H1 (cell line): ENCODE measurements at regions not wholly inside any gene's neighbourhood (a gene's known extent, or its start where the extent isn't known, plus 50 kb on each side); places are given as distances from the start of the nearest gene placed in this dataset.

Source experiments
- GABPA ChIP-seq: IDR thresholded peaks from 2 replicates; pipeline ENCODE4 v1.6.1; 2011; ENCODE audit warnings: mild to moderate bottlenecking, low read length, moderate library complexity, borderline replicate concordance; ENCODE audit not compliant: insufficient read depth
- RFX5 ChIP-seq: IDR thresholded peaks from 2 replicates; pipeline ENCODE4 v1.6.1; 2011; ENCODE audit warnings: low read depth, low read length, improper control_type of control experiment, borderline replicate concordance

DNA sequence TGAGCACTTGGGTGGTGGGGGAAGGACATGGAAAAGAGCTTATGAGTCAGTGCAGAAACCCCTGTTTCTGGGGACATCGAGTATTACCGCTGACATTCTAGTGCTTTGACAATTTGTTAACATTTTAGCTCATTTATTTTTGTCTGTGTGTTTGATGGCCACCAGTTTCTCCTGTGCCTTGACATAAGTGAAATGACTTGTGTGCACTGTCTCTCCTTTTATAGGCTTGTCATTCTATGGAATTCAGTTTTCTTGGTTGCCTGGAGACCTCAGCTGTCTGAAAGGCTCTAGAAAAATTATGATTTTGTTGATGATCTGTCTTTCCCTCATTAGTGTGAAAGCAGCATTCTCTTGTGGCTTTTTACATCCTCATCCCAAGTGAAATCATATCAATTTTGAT, 190.0 kb upstream of the SMIM30 start (continued):
- TF ChIP-seq GABPA (no peak), RFX5 (no peak)
